ENCODE measurements at regions not wholly inside any gene's neighbourhood (a gene's known extent, or its start where the extent isn't known, plus 50 kb on each side); places are given as distances from the start of the nearest gene placed in this dataset.

DNA sequence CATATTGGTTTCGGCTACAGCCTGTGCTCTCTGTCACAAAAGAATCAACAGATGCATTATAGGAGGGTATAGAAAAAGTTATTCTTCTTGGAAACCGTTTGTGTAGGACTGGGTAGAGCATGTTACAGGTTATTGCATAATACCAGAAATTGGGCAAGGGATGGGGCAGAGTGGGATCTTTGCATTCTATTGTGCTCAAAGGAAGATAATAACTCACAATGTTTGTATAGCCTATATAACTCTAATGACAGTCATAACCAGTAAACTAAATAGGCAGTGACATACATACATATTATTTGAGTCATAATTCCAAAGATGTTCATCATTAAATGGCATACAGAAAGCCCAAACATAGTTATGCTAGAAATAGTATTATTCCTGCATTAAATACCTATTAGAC lies 179.7 kb downstream of the XPNPEP1 start:
- CTCF ChIA-PET (ENCODE audit: unreplicated experiment), result no interaction called here
- no peaks in the 10 kb centered on the region for H3K4me1 ChIP-seq (ENCODE audit: insufficient read depth, low read length, poor library complexity, severe bottlenecking)
- POLR2A ChIA-PET, result no interaction called here

GRCh38 chr10:109743146-109743545 lies 180.2 kb downstream of the XPNPEP1 start:
- intact Hi-C loops (cut with micrococcal nuclease; ENCODE audit: unreplicated experiment), result no loop called here
- Histone ChIP-seq H3K36me3 (ENCODE audit: insufficient read depth, low read length) (no peaks in the 10 kb centered on the region), H4K20me1 (ENCODE audit: insufficient read depth, low read length) (no peaks in the 10 kb centered on the region), H3K9me2 (ENCODE audit: insufficient read depth, low read length) (no peaks in the 10 kb centered on the region), H3K79me2 (ENCODE audit: insufficient read depth, low read depth, low read length) (no peaks in the 10 kb centered on the region), H3K4me3 (ENCODE audit: low read depth, low read length, poor library complexity, severe bottlenecking) (no peak overlapping the region), H3K4me2 (ENCODE audit: low read length) (no peak overlapping the region), H3K9me3 (ENCODE audit: low read length) (no peaks in the 10 kb centered on the region), H2AFZ (ENCODE audit: low read length) (no peak overlapping the region), H3K27ac (ENCODE audit: low read depth, low read length, poor library complexity, severe bottlenecking) (no peak overlapping the region), H3K4me1 (ENCODE audit: insufficient read depth, low read length, poor library complexity, severe bottlenecking) (no peaks in the 10 kb centered on the region)
- TF ChIP-seq CTCF (conservative IDR thresholded peaks at IDR 0.05; ENCODE audit: low read length) (no peak), EZH2phosphoT487 (IDR thresholded peaks at IDR 0.05; ENCODE audit: borderline replicate concordance, low read depth, low read length) (no peak)
- DNase-seq (ENCODE audit: low spot score), result no peak
- CTCF ChIA-PET (ENCODE audit: unreplicated experiment), result no interaction called here
- POLR2A ChIA-PET, result interaction anchor here (0.5 kb wide), 1 partner anchor 231 kb away, joined by 3 read pairs; no protein-coding TSS in a partner anchor
- no TSS peak for BruUV-seq (replicated peaks)

More for the DNA sequence above, 179.7 kb downstream of the XPNPEP1 start:
- TF ChIP-seq CTCF (conservative IDR thresholded peaks at IDR 0.05; ENCODE audit: low read length) (no peak), EZH2phosphoT487 (IDR thresholded peaks at IDR 0.05; ENCODE audit: borderline replicate concordance, low read depth, low read length) (no peak)
- no peak overlapping the region for H3K4me3 ChIP-seq (ENCODE audit: low read depth, low read length, poor library complexity, severe bottlenecking)
- BruUV-seq (replicated peaks), result no TSS peak
- no peaks in the 10 kb centered on the region for H3K9me3 ChIP-seq (ENCODE audit: low read length)
- H3K27ac ChIP-seq (ENCODE audit: low read depth, low read length, poor library complexity, severe bottlenecking), result no peak overlapping the region
- intact Hi-C loops (cut with micrococcal nuclease; ENCODE audit: unreplicated experiment), result no loop called here
- no peaks in the 10 kb centered on the region for H4K20me1 ChIP-seq (ENCODE audit: insufficient read depth, low read length)
- no peaks in the 10 kb centered on the region for H3K36me3 ChIP-seq (ENCODE audit: insufficient read depth, low read length)
- DNase-seq (ENCODE audit: low spot score), result no peak
- H2AFZ ChIP-seq (ENCODE audit: low read length), result no peak overlapping the region
- no peak overlapping the region for H3K4me2 ChIP-seq (ENCODE audit: low read length)
- no peaks in the 10 kb centered on the region for H3K79me2 ChIP-seq (ENCODE audit: insufficient read depth, low read depth, low read length)
- no peaks in the 10 kb centered on the region for H3K9me2 ChIP-seq (ENCODE audit: insufficient read depth, low read length)

- ChIA-PET POLR2A (no interaction called here), CTCF (ENCODE audit: unreplicated experiment) (no interaction called here)
- no peaks in the 10 kb centered on the region for H3K36me3 ChIP-seq (ENCODE audit: insufficient read depth, low read length)
- H3K79me2 ChIP-seq (ENCODE audit: insufficient read depth, low read depth, low read length), result no peaks in the 10 kb centered on the region
- H3K4me1 ChIP-seq (ENCODE audit: insufficient read depth, low read length, poor library complexity, severe bottlenecking), result no peaks in the 10 kb centered on the region
- H4K20me1 ChIP-seq (ENCODE audit: insufficient read depth, low read length), result no peaks in the 10 kb centered on the region
- intact Hi-C loops (cut with micrococcal nuclease; ENCODE audit: unreplicated experiment), result no loop called here
- no peak overlapping the region for H3K27ac ChIP-seq (ENCODE audit: low read depth, low read length, poor library complexity, severe bottlenecking)
- no peak for DNase-seq (ENCODE audit: low spot score)
- TF ChIP-seq CTCF (conservative IDR thresholded peaks at IDR 0.05; ENCODE audit: low read length) (no peak), EZH2phosphoT487 (IDR thresholded peaks at IDR 0.05; ENCODE audit: borderline replicate concordance, low read depth, low read length) (no peak)
- no peak overlapping the region for H3K4me2 ChIP-seq (ENCODE audit: low read length)
- H3K4me3 ChIP-seq (ENCODE audit: low read depth, low read length, poor library complexity, severe bottlenecking), result no peak overlapping the region
- no peak overlapping the region for H2AFZ ChIP-seq (ENCODE audit: low read length)
- no peaks in the 10 kb centered on the region for H3K9me3 ChIP-seq (ENCODE audit: low read length)
- no TSS peak for BruUV-seq (replicated peaks)
- H3K9me2 ChIP-seq (ENCODE audit: insufficient read depth, low read length), result no peaks in the 10 kb centered on the region
Observed at GRCh38 chr10:109741712-109742111, 181.6 kb downstream of the XPNPEP1 start.

Data from OCI-LY7 (cell line).